IMR-90 (cell line): ENCODE measurements at regions not wholly inside any gene's neighbourhood (a gene's known extent, or its start where the extent isn't known, plus 50 kb on each side); places are given as distances from the start of the nearest gene placed in this dataset.

Source experiments
- ATAC-seq: fragments of 200-7000 bp; cut with Tn5 transposase; 2 replicates; pipeline ENCODE4 v1.9.1; 2020; ENCODE audit warnings: low read depth, mild to moderate bottlenecking, moderate library complexity
- BruUV-seq: library from RNA; stranded (reverse); fragments of 400-500 nt; replicated peaks from 2 replicates; lab custom pipeline; 2021; lab: Mats Ljungman, UMichigan
- CTCF ChIA-PET: fragments of 300-600 bp; formaldehyde crosslinking; extraction: SDS; loops from one replicate; lab custom pipeline; 2021; ENCODE audit warnings: antibody characterized with exemption; lab: Yijun Ruan, JAX
- POLR2A ChIA-PET: fragments of 300-600 bp; sonication (Branson Sonifier 250); formaldehyde crosslinking; loops from one replicate; lab custom pipeline; 2022; ENCODE audit warnings: antibody characterized with exemption; ENCODE audit not compliant: unreplicated experiment; lab: Charles Lee
- DNase-seq: peaks from one replicate; pipeline ENCODE4 v3.0.0; 2013
- H2AFZ ChIP-seq: replicated peaks from 2 replicates; pipeline ENCODE3; 2013; ENCODE audit warnings: low read length, mild to moderate bottlenecking; ENCODE audit not compliant: poor library complexity
- H2AK5ac ChIP-seq: 2 replicates; pipeline ENCODE4 v1.6.1; 2013; ENCODE audit warnings: low read depth, low read length, inconsistent platforms
- H2AK9ac ChIP-seq: replicated peaks from 2 replicates; pipeline ENCODE3; 2013; ENCODE audit warnings: mild to moderate bottlenecking, low read depth, low read length, moderate library complexity; ENCODE audit not compliant: poor library complexity
- H2BK120ac ChIP-seq: 2 replicates; pipeline ENCODE4 v1.6.1; 2013; ENCODE audit warnings: low read depth, low read length, inconsistent platforms
- H2BK15ac ChIP-seq: 3 replicates; pipeline ENCODE4 v1.6.1; 2013; ENCODE audit warnings: low read depth, low read length, inconsistent platforms
- H2BK20ac ChIP-seq: 2 replicates; pipeline ENCODE4 v1.6.1; 2013; ENCODE audit warnings: low read depth, mild to moderate bottlenecking, inconsistent platforms, low read length, moderate library complexity
- H2BK5ac ChIP-seq: 2 replicates; pipeline ENCODE4 v1.6.1; 2013; ENCODE audit warnings: mild to moderate bottlenecking, low read depth, low read length, inconsistent platforms; ENCODE audit not compliant: poor library complexity, severe bottlenecking
- H3K14ac ChIP-seq: replicated peaks from 2 replicates; pipeline ENCODE4 v1.6.1; 2013; ENCODE audit warnings: low read depth, low read length, inconsistent platforms
- H3K18ac ChIP-seq: 2 replicates; pipeline ENCODE4 v1.6.1; 2013; ENCODE audit warnings: low read depth, low read length, control low read depth
- H3K23ac ChIP-seq: 2 replicates; pipeline ENCODE4 v1.6.1; 2013; ENCODE audit warnings: low read depth, low read length, inconsistent platforms
- H3K27ac ChIP-seq: 2 replicates; pipeline ENCODE4 v1.5.1; 2013; ENCODE audit warnings: mild to moderate bottlenecking, control low read depth, low read length; ENCODE audit not compliant: insufficient read depth
- H3K27me3 ChIP-seq: 2 replicates; pipeline ENCODE4 v1.6.1; 2013; ENCODE audit warnings: low read length; ENCODE audit not compliant: control insufficient read depth, insufficient read depth
- H3K36me3 ChIP-seq: 2 replicates; pipeline ENCODE4 v1.6.1; 2013; ENCODE audit warnings: low read length, mixed read lengths; ENCODE audit not compliant: control insufficient read depth, insufficient read depth
- H3K4ac ChIP-seq: 2 replicates; pipeline ENCODE4 v1.6.1; 2013; ENCODE audit warnings: low read depth, low read length, inconsistent platforms
- H3K4me1 ChIP-seq: 2 replicates; pipeline ENCODE4 v1.6.1; 2013; ENCODE audit warnings: low read length, mixed read lengths; ENCODE audit not compliant: control insufficient read depth, insufficient read depth
- H3K4me2 ChIP-seq: 2 replicates; pipeline ENCODE4 v1.6.1; 2013; ENCODE audit warnings: low read depth, mild to moderate bottlenecking, control low read depth, low read length, moderate library complexity
- H3K4me3 ChIP-seq: 2 replicates; pipeline ENCODE4 v1.5.1; 2013; ENCODE audit warnings: low read depth, mild to moderate bottlenecking, control low read depth, low read length, moderate library complexity; ENCODE audit not compliant: insufficient read depth
- H3K56ac ChIP-seq: 2 replicates; pipeline ENCODE4 v1.6.1; 2013; ENCODE audit warnings: low read length, inconsistent platforms; ENCODE audit not compliant: insufficient read depth; ENCODE audit errors: extremely low read depth
- H3K79me1 ChIP-seq, 2 experiments: 2 replicates each; pipeline ENCODE4 v1.6.1; 2013; ENCODE audit warnings: low read length in 2 of 2, inconsistent platforms in 1 of 2, low read depth in 1 of 2
- H3K9ac ChIP-seq: 2 replicates; pipeline ENCODE4 v1.6.1; 2013; ENCODE audit warnings: low read depth, low read length, control low read depth
- H3K9me1 ChIP-seq: 2 replicates; pipeline ENCODE4 v1.6.1; 2013; ENCODE audit warnings: low read length, inconsistent platforms; ENCODE audit not compliant: insufficient read depth
- H3K9me3 ChIP-seq: 2 replicates; pipeline ENCODE4 v1.6.1; 2013; ENCODE audit warnings: low read length; ENCODE audit not compliant: control insufficient read depth, insufficient read depth
- H4K20me1 ChIP-seq: 2 replicates; pipeline ENCODE4 v1.6.1; 2013; ENCODE audit warnings: low read length, inconsistent platforms; ENCODE audit not compliant: insufficient read depth
- H4K5ac ChIP-seq: 2 replicates; pipeline ENCODE4 v1.6.1; 2013; ENCODE audit warnings: mild to moderate bottlenecking, low read depth, low read length, control low read depth
- H4K8ac ChIP-seq, 2 experiments: 2 replicates each; pipeline ENCODE4 v1.6.1; 2013; ENCODE audit warnings: low read depth in 2 of 2, low read length in 2 of 2, control low read depth in 1 of 2, inconsistent platforms in 1 of 2
- H4K91ac ChIP-seq: 2 replicates; pipeline ENCODE4 v1.6.1; 2013; ENCODE audit warnings: low read depth, low read length, inconsistent platforms; ENCODE audit not compliant: insufficient read depth
- BHLHE40 ChIP-seq: fragments of 150-350 bp; IDR thresholded peaks from 2 replicates; pipeline ENCODE4 v1.6.1; 2016; ENCODE audit warnings: mild to moderate bottlenecking, low read depth, low read length
- CEBPB ChIP-seq: IDR thresholded peaks from 2 replicates; pipeline ENCODE4 v1.6.1; 2012; ENCODE audit warnings: low read depth, low read length, improper control_type of control experiment
- ELK1 ChIP-seq: fragments of 150-350 bp; IDR thresholded peaks from 2 replicates; pipeline ENCODE4 v1.6.1; 2016; ENCODE audit warnings: low read depth, mild to moderate bottlenecking, low read length, moderate library complexity, borderline replicate concordance
- FOS ChIP-seq: fragments of 150-350 bp; IDR thresholded peaks from 2 replicates; pipeline ENCODE4 v1.6.1; 2016; ENCODE audit warnings: low read depth, low read length
- MAFK ChIP-seq: IDR thresholded peaks from 2 replicates; pipeline ENCODE4 v1.6.1; 2012; ENCODE audit warnings: low read depth, low read length, improper control_type of control experiment
- MAZ ChIP-seq: IDR thresholded peaks from 2 replicates; pipeline ENCODE4 v1.6.1; 2012; ENCODE audit warnings: low read depth, mild to moderate bottlenecking, low read length, improper control_type of control experiment, moderate library complexity, borderline replicate concordance
- MXI1 ChIP-seq: IDR thresholded peaks from 2 replicates; pipeline ENCODE4 v1.6.1; 2012; ENCODE audit warnings: low read depth, mild to moderate bottlenecking, low read length, moderate library complexity, borderline replicate concordance
- NFE2L2 ChIP-seq: fragments of 150-350 bp; IDR thresholded peaks from 2 replicates; pipeline ENCODE4 v1.6.1; 2016; ENCODE audit warnings: low read depth, mild to moderate bottlenecking, low read length
- RCOR1 ChIP-seq: IDR thresholded peaks from 2 replicates; pipeline ENCODE4 v1.6.1; 2012; ENCODE audit warnings: mild to moderate bottlenecking, low read length, improper control_type of control experiment; ENCODE audit not compliant: insufficient replicate concordance
- RFX5 ChIP-seq: IDR thresholded peaks from 2 replicates; pipeline ENCODE4 v1.8.0; 2012; ENCODE audit warnings: low read depth, mild to moderate bottlenecking, low read length, moderate library complexity
- SMC3 ChIP-seq: fragments of 150-350 bp; IDR thresholded peaks from 2 replicates; pipeline ENCODE4 v1.6.1; 2016; ENCODE audit warnings: low read depth, mild to moderate bottlenecking, antibody characterized with exemption, low read length, moderate library complexity
- WGBS, 2 experiments: methylation state at CpG; one replicate each; pipeline versions ENCODE4 v1.1.5 to v1.1.7; 2013; ENCODE audit warnings: missing lambda C conversion rate in 2 of 2; ENCODE audit not compliant: insufficient read length in 1 of 2; ENCODE audit errors: extremely low coverage in 2 of 2; 5-methylcytosine and 5-hydroxymethylcytosine counted together
- dilution Hi-C: fragments of 300-500 bp; cut with HindIII; formaldehyde crosslinking; loops from one replicate; pipeline ENCODE4 v1.14.3; 2018; ENCODE audit warnings: low sequenced_read_pairs; ENCODE audit not compliant: unreplicated experiment
- in situ Hi-C: fragments of 300-500 bp; cut with MboI; formaldehyde crosslinking; loops from 3 replicates; pipeline ENCODE4 v1.14.3; 2019; ENCODE audit warnings: low sequenced_read_pairs, inconsistent platforms, mixed read lengths
- intact Hi-C: fragments of 100-400 bp; cut with micrococcal nuclease; formaldehyde crosslinking; loops from 2 replicates; pipeline ENCODE4 v1.10.0; 2022
- TF ChIP-seq, protein P1 (sequence below): conservative IDR thresholded peaks from 2 replicates; pipeline ENCODE4 v1.5.1; 2012; ENCODE audit warnings: mild to moderate bottlenecking, low read depth, low read length, improper control_type of control experiment

DNA sequence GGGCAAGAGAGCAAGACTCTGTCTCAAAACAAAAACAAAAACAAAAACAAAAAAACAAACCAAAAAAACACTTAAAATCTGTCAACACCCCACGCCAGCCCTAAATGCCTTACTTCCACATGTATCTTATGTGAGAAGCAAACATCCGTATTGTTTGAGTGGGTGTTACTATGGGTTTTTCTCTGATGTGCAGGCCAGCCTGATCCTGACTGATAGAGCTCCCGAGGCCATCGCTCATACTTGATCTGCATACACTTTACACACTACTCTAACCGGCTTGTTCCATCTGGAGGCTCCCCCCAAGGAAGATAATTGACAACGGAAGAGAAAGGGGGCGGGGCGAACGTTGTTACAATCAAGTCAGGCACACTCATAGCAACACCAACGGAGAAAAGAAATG is 237.4 kb downstream of the TBL1XR1 start:
- H4K8ac ChIP-seq = no peak overlapping the region
- no peak overlapping the region for H2BK120ac ChIP-seq
- H3K14ac ChIP-seq = no peak overlapping the region
- no peak overlapping the region for H4K5ac ChIP-seq
- no peak overlapping the region for H2AK9ac ChIP-seq
- H4K20me1 ChIP-seq = no peaks in the 10 kb centered on the region
- H3K4me1 ChIP-seq = peaks cover 2% of the 10 kb centered on the region; the same call in 1 of the 2 replicates
- H2BK5ac ChIP-seq = no peak overlapping the region
- H3K9me1 ChIP-seq = peaks cover 3% of the 10 kb centered on the region; the same call in 1 of the 2 replicates
- no peak overlapping the region for H2BK20ac ChIP-seq
- dilution Hi-C loops = no loop called here
- H3K23ac ChIP-seq = no peak overlapping the region
- no peak overlapping the region for H3K4ac ChIP-seq
- ChIA-PET POLR2A (no interaction called here), CTCF (no interaction called here)
- no peak overlapping the region for H2BK15ac ChIP-seq
- BruUV-seq = no TSS peak
- H4K91ac ChIP-seq = no peak overlapping the region
- ATAC-seq (no peak), DNase-seq (no peak)
- H3K27me3 ChIP-seq = no peaks in the 10 kb centered on the region
- H2AK5ac ChIP-seq = no peak overlapping the region
- intact Hi-C loops = no loop called here
- no CpG with 5 or more reads among the region's 10 CpGs for WGBS, 2 experiments
- H3K4me3 ChIP-seq = no peak overlapping the region
- H2AFZ ChIP-seq = no peak overlapping the region
- H3K56ac ChIP-seq = no peak overlapping the region
- no peak for TF ChIP-seq MXI1
- no peak for TF ChIP-seq SMC3
- no peak for TF ChIP-seq MAFK
- no peak for TF ChIP-seq NFE2L2
- TF ChIP-seq CEBPB = no peak
- TF ChIP-seq RCOR1 = no peak
- TF ChIP-seq, protein P1, sequence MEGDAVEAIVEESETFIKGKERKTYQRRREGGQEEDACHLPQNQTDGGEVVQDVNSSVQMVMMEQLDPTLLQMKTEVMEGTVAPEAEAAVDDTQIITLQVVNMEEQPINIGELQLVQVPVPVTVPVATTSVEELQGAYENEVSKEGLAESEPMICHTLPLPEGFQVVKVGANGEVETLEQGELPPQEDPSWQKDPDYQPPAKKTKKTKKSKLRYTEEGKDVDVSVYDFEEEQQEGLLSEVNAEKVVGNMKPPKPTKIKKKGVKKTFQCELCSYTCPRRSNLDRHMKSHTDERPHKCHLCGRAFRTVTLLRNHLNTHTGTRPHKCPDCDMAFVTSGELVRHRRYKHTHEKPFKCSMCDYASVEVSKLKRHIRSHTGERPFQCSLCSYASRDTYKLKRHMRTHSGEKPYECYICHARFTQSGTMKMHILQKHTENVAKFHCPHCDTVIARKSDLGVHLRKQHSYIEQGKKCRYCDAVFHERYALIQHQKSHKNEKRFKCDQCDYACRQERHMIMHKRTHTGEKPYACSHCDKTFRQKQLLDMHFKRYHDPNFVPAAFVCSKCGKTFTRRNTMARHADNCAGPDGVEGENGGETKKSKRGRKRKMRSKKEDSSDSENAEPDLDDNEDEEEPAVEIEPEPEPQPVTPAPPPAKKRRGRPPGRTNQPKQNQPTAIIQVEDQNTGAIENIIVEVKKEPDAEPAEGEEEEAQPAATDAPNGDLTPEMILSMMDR = no peak
- TF ChIP-seq RFX5 = no peak
- no peak for TF ChIP-seq FOS
- TF ChIP-seq BHLHE40 = no peak
- no peak for TF ChIP-seq ELK1
- TF ChIP-seq MAZ = no peak
- no peak overlapping the region for H3K18ac ChIP-seq
- no peak overlapping the region for H3K4me2 ChIP-seq
- no peaks in the 10 kb centered on the region for H3K79me1 ChIP-seq
- no peak overlapping the region for H3K9ac ChIP-seq
- no peaks in the 10 kb centered on the region for H3K36me3 ChIP-seq
- in situ Hi-C loops = no loop called here
- no peak overlapping the region for H3K27ac ChIP-seq
- no peaks in the 10 kb centered on the region for H3K9me3 ChIP-seq
